ENCODE measurements at regions not wholly inside any gene's neighbourhood (a gene's known extent, or its start where the extent isn't known, plus 50 kb on each side); places are given as distances from the start of the nearest gene placed in this dataset.

GRCh38 chr9:107685901-107686300, 196.3 kb upstream of the KLF4 start:
- H3K4me1 ChIP-seq (ENCODE audit: control insufficient read depth, insufficient read depth, low read length), result no peaks in the 10 kb centered on the region
- no peaks in the 10 kb centered on the region for H3K9me3 ChIP-seq (ENCODE audit: control insufficient read depth, insufficient read depth, low read depth, low read length)
- no peak overlapping the region for H3K4me3 ChIP-seq (ENCODE audit: low read depth, low read length)
- POLR2A ChIA-PET, result no interaction called here
- TF ChIP-seq ZNF600 (tag by site-specific recombination; IDR thresholded peaks at IDR 0.05) (no peak), REST (tag by site-specific recombination; IDR thresholded peaks at IDR 0.05) (no peak), GLIS2 (tag by site-specific recombination; IDR thresholded peaks at IDR 0.05) (no peak), RBAK (tag by site-specific recombination; IDR thresholded peaks at IDR 0.05) (no peak), ZIC2 (tag by site-specific recombination; IDR thresholded peaks at IDR 0.05) (no peak), ZNF518A (tag by site-specific recombination; conservative IDR thresholded peaks at IDR 0.05; ENCODE audit: low read depth) (no peak), GLIS1 (tag by site-specific recombination; IDR thresholded peaks at IDR 0.05) (no peak), SETDB1 (IDR thresholded peaks at IDR 0.05; ENCODE audit: insufficient read length, low read length) (no peak), ZNF138 (tag by site-specific recombination; IDR thresholded peaks at IDR 0.05; ENCODE audit: borderline replicate concordance) (no peak), SCRT2 (tag by site-specific recombination; IDR thresholded peaks at IDR 0.05) (no peak), ZNF133 (tag by site-specific recombination; IDR thresholded peaks at IDR 0.05) (no peak), REPIN1 (tag by site-specific recombination; IDR thresholded peaks at IDR 0.05; ENCODE audit: low read depth) (no peak), ZNF791 (tag by site-specific recombination; IDR thresholded peaks at IDR 0.05) (no peak), ZNF112 (tag by site-specific recombination; IDR thresholded peaks at IDR 0.05) (no peak), ZNF341 (tag by site-specific recombination; IDR thresholded peaks at IDR 0.05; ENCODE audit: low read depth) (no peak), PRDM1 (tag by site-specific recombination; IDR thresholded peaks at IDR 0.05) (no peak), ZNF311 (tag by site-specific recombination; IDR thresholded peaks at IDR 0.05; ENCODE audit: borderline replicate concordance) (no peak), HIC1 (tag by site-specific recombination; IDR thresholded peaks at IDR 0.05) (no peak)
- TF ChIP-seq, protein P1, sequence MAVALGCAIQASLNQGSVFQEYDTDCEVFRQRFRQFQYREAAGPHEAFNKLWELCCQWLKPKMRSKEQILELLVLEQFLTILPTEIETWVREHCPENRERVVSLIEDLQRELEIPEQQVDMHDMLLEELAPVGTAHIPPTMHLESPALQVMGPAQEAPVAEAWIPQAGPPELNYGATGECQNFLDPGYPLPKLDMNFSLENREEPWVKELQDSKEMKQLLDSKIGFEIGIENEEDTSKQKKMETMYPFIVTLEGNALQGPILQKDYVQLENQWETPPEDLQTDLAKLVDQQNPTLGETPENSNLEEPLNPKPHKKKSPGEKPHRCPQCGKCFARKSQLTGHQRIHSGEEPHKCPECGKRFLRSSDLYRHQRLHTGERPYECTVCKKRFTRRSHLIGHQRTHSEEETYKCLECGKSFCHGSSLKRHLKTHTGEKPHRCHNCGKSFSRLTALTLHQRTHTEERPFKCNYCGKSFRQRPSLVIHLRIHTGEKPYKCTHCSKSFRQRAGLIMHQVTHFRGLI (tag by site-specific recombination; IDR thresholded peaks at IDR 0.05), result no peak
- TF ChIP-seq, protein P2, sequence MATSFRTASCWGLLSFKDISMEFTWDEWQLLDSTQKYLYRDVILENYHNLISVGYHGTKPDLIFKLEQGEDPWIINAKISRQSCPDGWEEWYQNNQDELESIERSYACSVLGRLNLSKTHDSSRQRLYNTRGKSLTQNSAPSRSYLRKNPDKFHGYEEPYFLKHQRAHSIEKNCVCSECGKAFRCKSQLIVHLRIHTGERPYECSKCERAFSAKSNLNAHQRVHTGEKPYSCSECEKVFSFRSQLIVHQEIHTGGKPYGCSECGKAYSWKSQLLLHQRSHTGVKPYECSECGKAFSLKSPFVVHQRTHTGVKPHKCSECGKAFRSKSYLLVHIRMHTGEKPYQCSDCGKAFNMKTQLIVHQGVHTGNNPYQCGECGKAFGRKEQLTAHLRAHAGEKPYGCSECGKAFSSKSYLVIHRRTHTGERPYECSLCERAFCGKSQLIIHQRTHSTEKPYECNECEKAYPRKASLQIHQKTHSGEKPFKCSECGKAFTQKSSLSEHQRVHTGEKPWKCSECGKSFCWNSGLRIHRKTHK (tag by site-specific recombination; IDR thresholded peaks at IDR 0.05), result no peak
- no peak overlapping the region for H3K27ac ChIP-seq (ENCODE audit: extremely low read depth, low read depth, low read length)
- CTCF ChIA-PET, result no interaction called here
- no peaks in the 10 kb centered on the region for H3K36me3 ChIP-seq (ENCODE audit: control insufficient read depth in 2 of 2, insufficient read depth in 1 of 2, low read length in 2 of 2)
